SK-N-SH treated with all-trans-retinoic acid at 6 μM for 48 hours (cell line): ENCODE measurements at regions not wholly inside any gene's neighbourhood (a gene's known extent, or its start where the extent isn't known, plus 50 kb on each side); places are given as distances from the start of the nearest gene placed in this dataset.
"Not testable (repeated sequence)": the region's sequence is repeated elsewhere in the genome, so short reads cannot be mapped to it uniquely, and the experiment has no call there.

Experiments used
- ATAC-seq: fragments of 200-7000 bp; cut with Tn5 transposase; 3 replicates; pipeline ENCODE4 v1.9.1; 2020; ENCODE audit warnings: mild to moderate bottlenecking, moderate library complexity
- ARNTL ChIP-seq: fragments of 450-650 bp; formaldehyde crosslinking; IDR thresholded peaks from 2 replicates; pipeline ENCODE4 v1.5.0; 2020; ENCODE audit warnings: low read depth, mild to moderate bottlenecking, moderate library complexity, borderline replicate concordance
- BACH2 ChIP-seq: fragments of 250-450 bp; sonication (Bioruptor Pico); IDR thresholded peaks from 2 replicates; pipeline ENCODE4 v1.9.0; 2021; ENCODE audit warnings: mild to moderate bottlenecking, borderline replicate concordance
- CSDC2 ChIP-seq: fragments of 250-450 bp; sonication (Bioruptor Pico); IDR thresholded peaks from 2 replicates; pipeline ENCODE4 v1.5.0; 2020; ENCODE audit warnings: mild to moderate bottlenecking, moderate library complexity
- CSRNP3 ChIP-seq: fragments of 250-450 bp; sonication (Bioruptor Pico); IDR thresholded peaks from 2 replicates; pipeline ENCODE4 v1.5.1; 2021; ENCODE audit warnings: mild to moderate bottlenecking, moderate library complexity
- ESRRG ChIP-seq: fragments of 250-450 bp; sonication (Bioruptor Pico); IDR thresholded peaks from 2 replicates; pipeline ENCODE4 v1.6.1; 2021; ENCODE audit warnings: mild to moderate bottlenecking
- GLIS3 ChIP-seq: fragments of 250-450 bp; sonication (Bioruptor Pico); IDR thresholded peaks from 2 replicates; pipeline ENCODE4 v1.5.0; 2020; ENCODE audit warnings: mild to moderate bottlenecking, moderate library complexity
- ISL1 ChIP-seq: fragments of 250-450 bp; sonication (Bioruptor Pico); IDR thresholded peaks from 2 replicates; pipeline ENCODE4 v2.1.2; 2022; ENCODE audit warnings: mild to moderate bottlenecking, moderate library complexity
- OSR1 ChIP-seq: fragments of 250-450 bp; sonication (Bioruptor Pico); IDR thresholded peaks from 2 replicates; pipeline ENCODE4 v1.8.0; 2022; ENCODE audit warnings: moderate library complexity, mild to moderate bottlenecking, inconsistent platforms
- POU6F1 ChIP-seq: fragments of 250-450 bp; sonication (Bioruptor Pico); IDR thresholded peaks from 2 replicates; pipeline ENCODE4 v1.8.0; 2021; ENCODE audit warnings: low read depth, mild to moderate bottlenecking, moderate library complexity, borderline replicate concordance
- PPARA ChIP-seq: fragments of 250-450 bp; sonication (Bioruptor Pico); IDR thresholded peaks from 2 replicates; pipeline ENCODE4 v1.5.0; 2020; ENCODE audit warnings: mild to moderate bottlenecking, borderline replicate concordance
- RARB ChIP-seq: fragments of 250-450 bp; sonication (Bioruptor Pico); IDR thresholded peaks from 2 replicates; pipeline ENCODE4 v1.8.0; 2021; ENCODE audit warnings: mild to moderate bottlenecking, moderate library complexity
- SNAI2 ChIP-seq: fragments of 250-450 bp; sonication (Bioruptor Pico); IDR thresholded peaks from 2 replicates; pipeline ENCODE4 v1.5.0; 2020; ENCODE audit warnings: mild to moderate bottlenecking, moderate library complexity
- TCF4 ChIP-seq: fragments of 250-450 bp; sonication (Bioruptor Pico); IDR thresholded peaks from 2 replicates; pipeline ENCODE4 v1.8.0; 2021; ENCODE audit warnings: mild to moderate bottlenecking, moderate library complexity, borderline replicate concordance
- TOX ChIP-seq: fragments of 250-450 bp; sonication (Bioruptor Pico); IDR thresholded peaks from 2 replicates; pipeline ENCODE4 v1.8.0; 2021; ENCODE audit warnings: mild to moderate bottlenecking, moderate library complexity, borderline replicate concordance
- TSHZ2 ChIP-seq: fragments of 250-450 bp; sonication (Bioruptor Pico); IDR thresholded peaks from 2 replicates; pipeline ENCODE4 v1.5.0; 2020; ENCODE audit warnings: mild to moderate bottlenecking, moderate library complexity
- ZFP3 ChIP-seq: fragments of 250-450 bp; sonication (Bioruptor Pico); IDR thresholded peaks from 2 replicates; pipeline ENCODE4 v1.5.0; 2020; ENCODE audit warnings: mild to moderate bottlenecking, moderate library complexity
- ZNF565 ChIP-seq: fragments of 450-650 bp; formaldehyde crosslinking; conservative IDR thresholded peaks from 2 replicates; pipeline ENCODE4 v1.5.0; 2020; ENCODE audit warnings: low read depth, mild to moderate bottlenecking, moderate library complexity
- ZNF70 ChIP-seq: fragments of 450-650 bp; formaldehyde crosslinking; IDR thresholded peaks from 2 replicates; pipeline ENCODE4 v1.5.0; 2020; ENCODE audit warnings: mild to moderate bottlenecking, moderate library complexity
- ZNF8 ChIP-seq: fragments of 450-650 bp; formaldehyde crosslinking; IDR thresholded peaks from 2 replicates; pipeline ENCODE4 v1.5.0; 2020; ENCODE audit warnings: mild to moderate bottlenecking, moderate library complexity
- TF ChIP-seq, protein P1 (sequence below): fragments of 250-450 bp; sonication (Bioruptor Pico); IDR thresholded peaks from 2 replicates; pipeline ENCODE4 v1.5.1; 2020; ENCODE audit warnings: low read depth, mild to moderate bottlenecking, moderate library complexity

GRCh38 chrX:97909245-97909644 is 1025.5 kb downstream of the RPA4 start:
- no peak for TF ChIP-seq CSRNP3 (CRISPR knock-in tag)
- TF ChIP-seq RARB (CRISPR knock-in tag): no peak
- TF ChIP-seq ESRRG: no peak
- TF ChIP-seq OSR1 (CRISPR knock-in tag): no peak
- no peak for TF ChIP-seq ZNF565 (CRISPR knock-in tag)
- no peak for TF ChIP-seq POU6F1 (CRISPR knock-in tag)
- TF ChIP-seq BACH2 (CRISPR knock-in tag): no peak
- TF ChIP-seq GLIS3: no peak
- TF ChIP-seq, protein P1, sequence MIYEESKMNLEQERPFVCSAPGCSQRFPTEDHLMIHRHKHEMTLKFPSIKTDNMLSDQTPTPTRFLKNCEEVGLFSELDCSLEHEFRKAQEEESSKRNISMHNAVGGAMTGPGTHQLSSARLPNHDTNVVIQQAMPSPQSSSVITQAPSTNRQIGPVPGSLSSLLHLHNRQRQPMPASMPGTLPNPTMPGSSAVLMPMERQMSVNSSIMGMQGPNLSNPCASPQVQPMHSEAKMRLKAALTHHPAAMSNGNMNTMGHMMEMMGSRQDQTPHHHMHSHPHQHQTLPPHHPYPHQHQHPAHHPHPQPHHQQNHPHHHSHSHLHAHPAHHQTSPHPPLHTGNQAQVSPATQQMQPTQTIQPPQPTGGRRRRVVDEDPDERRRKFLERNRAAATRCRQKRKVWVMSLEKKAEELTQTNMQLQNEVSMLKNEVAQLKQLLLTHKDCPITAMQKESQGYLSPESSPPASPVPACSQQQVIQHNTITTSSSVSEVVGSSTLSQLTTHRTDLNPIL (CRISPR knock-in tag): no peak
- TF ChIP-seq SNAI2 (CRISPR knock-in tag): no peak
- TF ChIP-seq TOX: no peak
- TF ChIP-seq TSHZ2: no peak
- TF ChIP-seq TCF4 (CRISPR knock-in tag): no peak
- no peak for TF ChIP-seq ZFP3 (CRISPR knock-in tag)
- TF ChIP-seq ARNTL (CRISPR knock-in tag): no peak
- ATAC-seq: no peak

- not testable (repeated sequence) for ATAC-seq
These were observed 1031.7 kb downstream of the RPA4 start for GRCh38 chrX:97915390-97915789.

DNA sequence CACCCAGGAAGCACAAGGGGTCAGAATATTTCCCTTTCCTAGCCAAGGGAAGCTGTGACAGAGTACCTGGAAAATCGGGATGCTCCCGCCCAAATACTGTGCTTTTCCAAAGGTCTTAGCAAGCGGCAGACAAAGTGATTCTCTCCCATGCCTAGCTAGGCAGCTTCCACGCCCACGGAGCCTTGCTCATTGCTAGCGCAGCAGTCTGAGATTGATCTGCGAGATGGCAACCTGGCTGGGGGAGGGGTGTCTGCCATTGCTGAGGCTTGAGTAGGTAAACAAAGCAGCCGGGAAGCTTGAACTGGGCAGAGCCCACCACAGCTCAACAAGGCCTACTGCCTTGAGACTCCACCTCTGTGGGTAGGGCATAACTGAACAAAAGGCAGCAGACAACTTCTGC is 1037.5 kb downstream of the RPA4 start:
- not testable (repeated sequence) for ATAC-seq

- TF ChIP-seq ZNF565 (CRISPR knock-in tag): no peak
- TF ChIP-seq, all 23 proteins: peak for 0
- no peak for ATAC-seq
These were observed 1047.9 kb downstream of the RPA4 start for GRCh38 chrX:97931586-97931985.

GRCh38 chrX:97936296-97936695 is 1052.6 kb downstream of the RPA4 start:
- no peak for TF ChIP-seq ZNF70 (CRISPR knock-in tag)
- TF ChIP-seq ZFP3 (CRISPR knock-in tag): no peak
- no peak for TF ChIP-seq TCF4 (CRISPR knock-in tag)
- TF ChIP-seq ISL1 (CRISPR knock-in tag): no peak
- TF ChIP-seq, protein P1 (CRISPR knock-in tag): no peak
- no peak for TF ChIP-seq PPARA (CRISPR knock-in tag)
- no peak for TF ChIP-seq POU6F1 (CRISPR knock-in tag)
- no peak for TF ChIP-seq SNAI2 (CRISPR knock-in tag)
- TF ChIP-seq GLIS3: no peak
- no peak for TF ChIP-seq OSR1 (CRISPR knock-in tag)
- TF ChIP-seq CSDC2 (CRISPR knock-in tag): no peak
- TF ChIP-seq ZNF8 (CRISPR knock-in tag): no peak

More at GRCh38 chrX:97936296-97936695, 1052.6 kb downstream of the RPA4 start:
- no peak for ATAC-seq
